ENCODE measurements at regions not wholly inside any gene's neighbourhood (a gene's known extent, or its start where the extent isn't known, plus 50 kb on each side); places are given as distances from the start of the nearest gene placed in this dataset.

DNA sequence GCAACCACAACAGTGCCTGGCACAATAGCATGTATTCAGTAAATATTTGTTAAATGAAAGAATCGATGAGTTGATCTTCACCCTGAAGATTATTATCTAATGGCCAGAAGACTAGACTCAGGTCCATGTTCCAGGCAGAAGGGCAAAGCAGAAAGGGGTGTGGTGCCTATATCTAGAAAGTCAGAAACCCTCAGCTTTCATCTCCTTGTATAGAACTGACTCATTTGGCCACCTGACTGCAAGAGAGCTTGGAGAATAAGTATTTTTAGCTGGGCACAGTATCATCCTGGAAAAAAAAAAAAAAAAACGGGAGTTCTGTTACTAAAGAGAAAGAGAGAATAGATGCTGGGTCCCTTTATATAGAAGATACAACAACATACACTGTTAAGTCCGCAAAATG is 69.7 kb upstream of the SPRED1 start:
- WGBS (ENCODE audit: insufficient coverage) = 100% methylated on average over 1 of the region's 3 CpGs
- H3K27ac ChIP-seq (ENCODE audit: insufficient read depth in 1 of 2, low read depth in 1 of 2, low read length in 2 of 2, poor library complexity in 1 of 2, severe bottlenecking in 2 of 2) = no peak overlapping the region
- H3K4me3 ChIP-seq (ENCODE audit: control insufficient read depth in 1 of 7, extremely low read depth in 1 of 7, insufficient read depth in 4 of 7, low read depth in 2 of 7, low read length in 6 of 7) = no peak overlapping the region
- H3K4me1 ChIP-seq (ENCODE audit: control extremely low read depth in 1 of 4, control insufficient read depth in 4 of 4, insufficient read depth in 4 of 4, low read length in 3 of 4) = no peaks in the 10 kb centered on the region
- H3K9me3 ChIP-seq (ENCODE audit: control extremely low read depth in 1 of 5, control insufficient read depth in 4 of 5, insufficient read depth in 2 of 5, low read depth in 1 of 5, low read length in 4 of 5) = no peaks in the 10 kb centered on the region
- DNase-seq = no peak
- H3K27me3 ChIP-seq (replicated peaks in 2 of 5; ENCODE audit: control insufficient read depth in 4 of 5, insufficient read depth in 5 of 5, low read length in 4 of 5) = peaks cover 0 to 3% (median 0%) of the 10 kb centered on the region in 5 experiments
- ChIA-PET POLR2A (no interaction called here), CTCF (no interaction called here)
- H3K36me3 ChIP-seq (ENCODE audit: control insufficient read depth in 4 of 4, insufficient read depth in 4 of 4, low read length in 3 of 4) = no peaks in the 10 kb centered on the region

DNA sequence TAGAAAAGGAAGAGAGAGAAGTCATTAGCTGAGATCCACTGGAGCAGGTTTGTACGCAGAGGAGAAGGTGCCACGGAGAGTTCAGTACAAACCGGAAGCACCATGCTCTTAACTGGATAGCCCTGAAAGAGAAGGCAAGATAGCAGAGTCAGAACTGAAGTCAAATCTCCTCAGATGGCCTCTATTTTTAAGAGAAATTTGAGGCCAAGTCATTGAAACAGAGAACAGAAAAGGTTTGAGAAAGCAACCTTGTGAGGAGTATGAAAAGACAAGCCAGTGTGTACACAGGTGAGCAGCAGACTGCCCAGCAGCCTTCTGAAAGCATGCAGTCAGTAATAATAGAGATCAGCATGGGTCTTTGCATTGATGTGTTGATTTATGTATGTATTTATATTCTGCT is 66.1 kb upstream of the SPRED1 start:
- Histone ChIP-seq H3K4me3 (ENCODE audit: control insufficient read depth in 1 of 7, extremely low read depth in 1 of 7, insufficient read depth in 4 of 7, low read depth in 2 of 7, low read length in 6 of 7) (no peak overlapping the region), H3K4me1 (ENCODE audit: control extremely low read depth in 1 of 4, control insufficient read depth in 4 of 4, insufficient read depth in 4 of 4, low read length in 3 of 4) (no peaks in the 10 kb centered on the region), H3K27me3 (replicated peaks in 2 of 5; ENCODE audit: control insufficient read depth in 4 of 5, insufficient read depth in 5 of 5, low read length in 4 of 5) (peaks cover 0 to 8% (median 0%) of the 10 kb centered on the region in 5 experiments), H3K36me3 (ENCODE audit: control insufficient read depth in 4 of 4, insufficient read depth in 4 of 4, low read length in 3 of 4) (no peaks in the 10 kb centered on the region), H3K9me3 (ENCODE audit: control extremely low read depth in 1 of 5, control insufficient read depth in 4 of 5, insufficient read depth in 2 of 5, low read depth in 1 of 5, low read length in 4 of 5) (no peaks in the 10 kb centered on the region), H3K27ac (ENCODE audit: insufficient read depth in 1 of 2, low read depth in 1 of 2, low read length in 2 of 2, poor library complexity in 1 of 2, severe bottlenecking in 2 of 2) (no peak overlapping the region)
- POLR2A ChIA-PET = no interaction called here
- WGBS (ENCODE audit: insufficient coverage) = 92% methylated on average over 3 of the region's 3 CpGs
- CTCF ChIA-PET = interaction anchor here (1.0 to 1.5 kb wide), 2 partner anchors 21 to 29 kb away, joined by 3 read pairs; no protein-coding TSS in a partner anchor
- no peak for DNase-seq

DNA sequence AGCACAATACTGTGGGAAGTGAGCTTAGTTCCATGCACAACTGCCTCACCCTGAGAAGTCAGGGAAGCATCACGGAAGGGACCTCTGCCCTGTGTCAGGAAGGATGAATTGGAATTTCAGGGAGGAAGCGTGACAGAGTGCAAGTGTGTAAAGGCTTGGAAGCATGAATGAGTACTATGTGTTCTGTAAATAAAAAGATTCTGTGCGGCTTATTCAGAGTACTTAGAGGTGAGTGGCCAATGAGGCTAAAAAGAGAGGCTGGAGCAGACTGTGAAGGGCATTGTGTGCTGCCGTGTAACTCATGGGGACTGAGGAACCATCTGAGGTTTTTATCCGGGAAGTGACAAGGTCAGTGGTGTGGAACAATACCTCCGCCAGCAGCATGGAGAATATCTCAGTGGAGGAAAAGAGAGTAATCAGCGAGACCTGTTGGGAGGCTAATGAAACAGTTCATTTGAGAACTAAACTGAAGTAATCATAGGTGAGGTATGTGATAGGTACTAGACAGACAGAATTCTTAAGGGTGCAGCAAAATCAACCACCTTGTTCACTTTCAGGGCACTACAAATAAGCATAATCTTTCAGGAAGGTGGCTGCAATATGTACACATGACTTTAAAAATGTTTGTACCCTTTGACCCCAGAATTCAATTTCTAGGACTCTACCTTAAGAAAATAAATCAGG is 64.9 kb upstream of the SPRED1 start:
- CTCF ChIA-PET = interaction anchor here (1.0 to 1.5 kb wide), 2 partner anchors 20 to 28 kb away, joined by 3 read pairs; no protein-coding TSS in a partner anchor

DNA sequence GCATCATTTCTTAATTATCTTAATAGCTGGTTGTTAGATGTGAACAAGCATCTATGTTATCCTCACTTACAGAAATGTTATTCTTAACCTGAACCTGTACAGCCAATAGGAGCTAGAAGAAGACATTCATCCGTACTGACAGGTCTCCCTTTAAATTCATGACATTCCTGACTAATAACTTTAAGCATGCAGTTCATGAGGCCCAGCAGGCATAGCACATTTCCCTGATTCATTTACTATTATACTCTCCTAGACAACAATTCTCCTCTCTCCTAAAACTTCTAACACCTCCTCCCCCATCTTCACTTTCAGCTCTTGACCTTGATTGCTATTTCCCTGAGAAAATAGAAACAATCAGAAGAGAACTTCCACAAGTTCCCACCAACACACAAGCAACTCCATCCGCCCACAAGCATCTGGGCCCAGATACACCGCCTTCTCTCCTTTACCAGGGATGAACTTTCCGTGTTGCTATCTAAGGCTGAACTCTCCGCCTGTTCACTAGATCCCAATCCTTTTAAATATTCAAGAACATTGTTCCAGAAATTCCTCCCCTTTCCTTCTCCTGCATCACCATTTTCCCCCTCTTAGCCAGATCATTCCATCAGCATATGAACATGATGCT is 62.9 kb upstream of the SPRED1 start:
- 80% methylated on average over 5 of the region's 5 CpGs for WGBS (ENCODE audit: insufficient coverage)
- peaks cover 0 to 10% (median 0%) of the 10 kb centered on the region in 5 experiments for H3K27me3 ChIP-seq (replicated peaks in 2 of 5; ENCODE audit: control insufficient read depth in 4 of 5, insufficient read depth in 5 of 5, low read length in 4 of 5)
- no peaks in the 10 kb centered on the region for H3K4me1 ChIP-seq (ENCODE audit: control extremely low read depth in 1 of 4, control insufficient read depth in 4 of 4, insufficient read depth in 4 of 4, low read length in 3 of 4)
- no peak for DNase-seq
- no peaks in the 10 kb centered on the region for H3K36me3 ChIP-seq (ENCODE audit: control insufficient read depth in 4 of 4, insufficient read depth in 4 of 4, low read length in 3 of 4)
- ChIA-PET POLR2A (no interaction called here), CTCF (no interaction called here)
- no peak overlapping the region for H3K4me3 ChIP-seq (ENCODE audit: control insufficient read depth in 1 of 7, extremely low read depth in 1 of 7, insufficient read depth in 4 of 7, low read depth in 2 of 7, low read length in 6 of 7)
- H3K27ac ChIP-seq (ENCODE audit: insufficient read depth in 1 of 2, low read depth in 1 of 2, low read length in 2 of 2, poor library complexity in 1 of 2, severe bottlenecking in 2 of 2) = no peak overlapping the region
- H3K9me3 ChIP-seq (ENCODE audit: control extremely low read depth in 1 of 5, control insufficient read depth in 4 of 5, insufficient read depth in 2 of 5, low read depth in 1 of 5, low read length in 4 of 5) = no peaks in the 10 kb centered on the region

More for the DNA sequence above, 64.9 kb upstream of the SPRED1 start:
- POLR2A ChIA-PET = no interaction called here
- 96% methylated on average over 7 of the region's 7 CpGs for WGBS (ENCODE audit: insufficient coverage)
- no peaks in the 10 kb centered on the region for H3K9me3 ChIP-seq (ENCODE audit: control extremely low read depth in 1 of 5, control insufficient read depth in 4 of 5, insufficient read depth in 2 of 5, low read depth in 1 of 5, low read length in 4 of 5)
- no peak overlapping the region for H3K27ac ChIP-seq (ENCODE audit: insufficient read depth in 1 of 2, low read depth in 1 of 2, low read length in 2 of 2, poor library complexity in 1 of 2, severe bottlenecking in 2 of 2)
- DNase-seq = no peak
- no peaks in the 10 kb centered on the region for H3K36me3 ChIP-seq (ENCODE audit: control insufficient read depth in 4 of 4, insufficient read depth in 4 of 4, low read length in 3 of 4)
- no peak overlapping the region for H3K4me3 ChIP-seq (ENCODE audit: control insufficient read depth in 1 of 7, extremely low read depth in 1 of 7, insufficient read depth in 4 of 7, low read depth in 2 of 7, low read length in 6 of 7)
- peaks cover 0 to 10% (median 0%) of the 10 kb centered on the region in 5 experiments for H3K27me3 ChIP-seq (replicated peaks in 2 of 5; ENCODE audit: control insufficient read depth in 4 of 5, insufficient read depth in 5 of 5, low read length in 4 of 5)
- H3K4me1 ChIP-seq (ENCODE audit: control extremely low read depth in 1 of 4, control insufficient read depth in 4 of 4, insufficient read depth in 4 of 4, low read length in 3 of 4) = no peaks in the 10 kb centered on the region

DNA sequence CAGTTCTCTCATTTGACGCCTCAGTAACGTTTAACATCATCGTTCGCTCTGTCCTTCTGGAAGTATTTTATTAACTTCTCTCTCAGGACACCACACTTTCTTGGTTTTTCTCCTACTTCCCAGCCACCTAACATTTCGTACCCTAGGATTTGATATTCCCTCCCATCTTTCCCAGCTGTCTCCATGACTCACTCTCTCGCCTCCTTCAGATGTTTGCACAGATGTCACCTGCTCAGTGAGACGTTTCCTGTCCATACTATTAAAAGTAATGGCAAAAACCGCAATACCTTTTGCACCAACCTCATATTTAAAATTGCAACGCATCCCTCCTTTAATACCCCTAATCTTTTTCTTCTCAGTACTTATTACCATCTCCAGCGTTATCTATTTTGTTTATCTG is 62.1 kb upstream of the SPRED1 start:
- Histone ChIP-seq H3K9me3 (ENCODE audit: control extremely low read depth in 1 of 5, control insufficient read depth in 4 of 5, insufficient read depth in 2 of 5, low read depth in 1 of 5, low read length in 4 of 5) (no peaks in the 10 kb centered on the region), H3K4me3 (ENCODE audit: control insufficient read depth in 1 of 7, extremely low read depth in 1 of 7, insufficient read depth in 4 of 7, low read depth in 2 of 7, low read length in 6 of 7) (no peak overlapping the region), H3K27ac (ENCODE audit: insufficient read depth in 1 of 2, low read depth in 1 of 2, low read length in 2 of 2, poor library complexity in 1 of 2, severe bottlenecking in 2 of 2) (no peak overlapping the region), H3K4me1 (ENCODE audit: control extremely low read depth in 1 of 4, control insufficient read depth in 4 of 4, insufficient read depth in 4 of 4, low read length in 3 of 4) (no peaks in the 10 kb centered on the region), H3K27me3 (replicated peaks in 2 of 5; ENCODE audit: control insufficient read depth in 4 of 5, insufficient read depth in 5 of 5, low read length in 4 of 5) (peaks cover 0 to 10% (median 0%) of the 10 kb centered on the region in 5 experiments), H3K36me3 (ENCODE audit: control insufficient read depth in 4 of 4, insufficient read depth in 4 of 4, low read length in 3 of 4) (no peaks in the 10 kb centered on the region)
- no peak for DNase-seq
- 94% methylated on average over 9 of the region's 10 CpGs for whole genome bisulfite sequencing (ENCODE audit: insufficient coverage)
- POLR2A ChIA-PET = interaction anchor here (0.6 kb wide), 1 partner anchor 207 kb away, joined by 4 read pairs; no protein-coding TSS in a partner anchor
- CTCF ChIA-PET = no interaction called here

DNA sequence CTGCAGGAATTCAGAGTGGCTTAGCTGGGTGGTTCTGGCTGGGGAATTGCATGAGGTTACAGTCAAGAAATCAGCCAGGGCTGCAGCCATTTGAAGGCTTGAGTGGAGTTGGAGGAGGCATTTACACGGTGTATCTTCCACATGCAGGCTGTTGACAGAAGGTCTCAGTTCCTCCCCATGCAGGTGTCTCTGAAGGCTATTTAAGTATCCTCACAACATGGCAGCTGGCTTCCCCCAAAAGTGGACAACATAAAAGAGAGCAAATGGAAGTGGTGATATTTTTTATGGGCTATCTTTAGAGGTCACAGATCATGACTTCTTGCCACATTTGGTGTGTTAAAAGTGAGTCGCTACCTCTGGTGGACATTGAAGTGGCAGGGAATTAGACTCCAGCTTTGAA is 60.1 kb upstream of the SPRED1 start:
- Histone ChIP-seq H3K4me3 (ENCODE audit: control insufficient read depth in 1 of 7, extremely low read depth in 1 of 7, insufficient read depth in 4 of 7, low read depth in 2 of 7, low read length in 6 of 7) (no peak overlapping the region), H3K36me3 (ENCODE audit: control insufficient read depth in 4 of 4, insufficient read depth in 4 of 4, low read length in 3 of 4) (no peaks in the 10 kb centered on the region), H3K4me1 (ENCODE audit: control extremely low read depth in 1 of 4, control insufficient read depth in 4 of 4, insufficient read depth in 4 of 4, low read length in 3 of 4) (no peaks in the 10 kb centered on the region), H3K27ac (ENCODE audit: insufficient read depth in 1 of 2, low read depth in 1 of 2, low read length in 2 of 2, poor library complexity in 1 of 2, severe bottlenecking in 2 of 2) (no peak overlapping the region), H3K9me3 (ENCODE audit: control extremely low read depth in 1 of 5, control insufficient read depth in 4 of 5, insufficient read depth in 2 of 5, low read depth in 1 of 5, low read length in 4 of 5) (no peaks in the 10 kb centered on the region), H3K27me3 (replicated peaks in 2 of 5; ENCODE audit: control insufficient read depth in 4 of 5, insufficient read depth in 5 of 5, low read length in 4 of 5) (peaks cover 0 to 7% (median 0%) of the 10 kb centered on the region in 5 experiments)
- ChIA-PET CTCF (no interaction called here), POLR2A (no interaction called here)
- DNase-seq = no peak
- 91% methylated on average over 1 of the region's 2 CpGs for WGBS (ENCODE audit: insufficient coverage)

DNA sequence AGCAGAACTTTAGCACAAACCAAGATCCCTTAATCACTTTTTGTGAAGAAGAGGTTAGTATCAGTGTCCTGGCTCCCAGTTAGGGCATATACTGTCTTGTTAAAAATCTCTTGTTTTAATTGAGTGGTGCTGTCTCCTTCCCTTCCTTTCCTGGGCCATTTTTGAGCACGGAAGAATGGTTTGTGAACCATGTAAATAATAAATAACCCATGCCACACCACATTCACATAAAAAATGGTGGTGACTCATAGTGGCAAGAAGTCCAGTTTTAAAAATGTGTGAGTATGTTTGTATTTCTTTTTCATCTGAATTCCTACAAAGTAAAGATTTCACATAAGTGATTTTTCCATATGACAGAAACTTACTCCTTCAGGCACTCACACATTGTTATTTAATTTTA is 59.1 kb upstream of the SPRED1 start:
- Histone ChIP-seq H3K4me1 (ENCODE audit: control extremely low read depth in 1 of 4, control insufficient read depth in 4 of 4, insufficient read depth in 4 of 4, low read length in 3 of 4) (no peaks in the 10 kb centered on the region), H3K9me3 (ENCODE audit: control extremely low read depth in 1 of 5, control insufficient read depth in 4 of 5, insufficient read depth in 2 of 5, low read depth in 1 of 5, low read length in 4 of 5) (no peaks in the 10 kb centered on the region), H3K27ac (ENCODE audit: insufficient read depth in 1 of 2, low read depth in 1 of 2, low read length in 2 of 2, poor library complexity in 1 of 2, severe bottlenecking in 2 of 2) (no peak overlapping the region), H3K27me3 (replicated peaks in 2 of 5; ENCODE audit: control insufficient read depth in 4 of 5, insufficient read depth in 5 of 5, low read length in 4 of 5) (peaks cover 0 to 7% (median 0%) of the 10 kb centered on the region in 5 experiments), H3K4me3 (ENCODE audit: control insufficient read depth in 1 of 7, extremely low read depth in 1 of 7, insufficient read depth in 4 of 7, low read depth in 2 of 7, low read length in 6 of 7) (no peak overlapping the region), H3K36me3 (ENCODE audit: control insufficient read depth in 4 of 4, insufficient read depth in 4 of 4, low read length in 3 of 4) (no peaks in the 10 kb centered on the region)
- ChIA-PET POLR2A (no interaction called here), CTCF (no interaction called here)
- no peak for DNase-seq
- WGBS (ENCODE audit: insufficient coverage) = no CpG with 5 or more reads among the region's 1 CpG
